HFF-Myc (cell line): ENCODE measurements at regions not wholly inside any gene's neighbourhood (a gene's known extent, or its start where the extent isn't known, plus 50 kb on each side); places are given as distances from the start of the nearest gene placed in this dataset.

Experiments used
- DNase-seq: peaks from one replicate; pipeline ENCODE4 v3.0.0-alpha.2; 2011; ENCODE audit warnings: low read depth; ENCODE audit errors: extremely low read depth
- H3K4me3 ChIP-seq: replicated peaks from 2 replicates; pipeline ENCODE4 v1.5.1; 2011; ENCODE audit warnings: low read depth, mild to moderate bottlenecking, control low read depth, low read length
- CTCF ChIP-seq: IDR thresholded peaks from 2 replicates; pipeline ENCODE4 v1.5.1; 2012; ENCODE audit warnings: mild to moderate bottlenecking, low read depth, low read length, control low read depth; ENCODE audit errors: missing control alignments

GRCh38 chr7:110210941-110211608 lies 879.9 kb upstream of the LRRN3 start:
- DNase-seq, result no peak
- no peak for TF ChIP-seq CTCF

GRCh38 chr7:110224643-110225042 lies 866.3 kb upstream of the LRRN3 start:
- no peak for DNase-seq

More at GRCh38 chr7:110210941-110211608, 879.9 kb upstream of the LRRN3 start:
- H3K4me3 ChIP-seq, result no peak overlapping the region

GRCh38 chr7:110246118-110246517 lies 844.8 kb upstream of the LRRN3 start:
- DNase-seq, result no peak
- no peak for TF ChIP-seq CTCF

More at GRCh38 chr7:110224643-110225042, 866.3 kb upstream of the LRRN3 start:
- TF ChIP-seq CTCF, result no peak
- no peak overlapping the region for H3K4me3 ChIP-seq

GRCh38 chr7:110253093-110253492 lies 837.8 kb upstream of the LRRN3 start:
- no peak for TF ChIP-seq CTCF
- no peak overlapping the region for H3K4me3 ChIP-seq
- DNase-seq, result no peak

More at GRCh38 chr7:110246118-110246517, 844.8 kb upstream of the LRRN3 start:
- H3K4me3 ChIP-seq, result no peak overlapping the region

GRCh38 chr7:110257673-110258072 lies 833.3 kb upstream of the LRRN3 start:
- no peak overlapping the region for H3K4me3 ChIP-seq
- DNase-seq, result no peak
- no peak for TF ChIP-seq CTCF

- no peak for TF ChIP-seq CTCF
- DNase-seq, result no peak
- H3K4me3 ChIP-seq, result no peak overlapping the region
Measured at GRCh38 chr7:110262251-110262650, 828.7 kb upstream of the LRRN3 start.

- H3K4me3 ChIP-seq, result no peak overlapping the region
- no peak for TF ChIP-seq CTCF
- no peak for DNase-seq
Measured at GRCh38 chr7:110264288-110264687, 826.6 kb upstream of the LRRN3 start.
